NB4 (cell line): ENCODE measurements at regions not wholly inside any gene's neighbourhood (a gene's known extent, or its start where the extent isn't known, plus 50 kb on each side); places are given as distances from the start of the nearest gene placed in this dataset.

Experiments used
- POLR2A ChIP-seq: IDR thresholded peaks from 2 replicates; pipeline ENCODE4 v1.6.1; 2011; ENCODE audit warnings: mild to moderate bottlenecking; ENCODE audit not compliant: insufficient read length; ENCODE audit errors: extremely low read depth
- TF ChIP-seq, protein P1 (sequence below): IDR thresholded peaks from one replicate; pipeline ENCODE4 v1.5.1; 2012; ENCODE audit warnings: low read depth, low read length

DNA sequence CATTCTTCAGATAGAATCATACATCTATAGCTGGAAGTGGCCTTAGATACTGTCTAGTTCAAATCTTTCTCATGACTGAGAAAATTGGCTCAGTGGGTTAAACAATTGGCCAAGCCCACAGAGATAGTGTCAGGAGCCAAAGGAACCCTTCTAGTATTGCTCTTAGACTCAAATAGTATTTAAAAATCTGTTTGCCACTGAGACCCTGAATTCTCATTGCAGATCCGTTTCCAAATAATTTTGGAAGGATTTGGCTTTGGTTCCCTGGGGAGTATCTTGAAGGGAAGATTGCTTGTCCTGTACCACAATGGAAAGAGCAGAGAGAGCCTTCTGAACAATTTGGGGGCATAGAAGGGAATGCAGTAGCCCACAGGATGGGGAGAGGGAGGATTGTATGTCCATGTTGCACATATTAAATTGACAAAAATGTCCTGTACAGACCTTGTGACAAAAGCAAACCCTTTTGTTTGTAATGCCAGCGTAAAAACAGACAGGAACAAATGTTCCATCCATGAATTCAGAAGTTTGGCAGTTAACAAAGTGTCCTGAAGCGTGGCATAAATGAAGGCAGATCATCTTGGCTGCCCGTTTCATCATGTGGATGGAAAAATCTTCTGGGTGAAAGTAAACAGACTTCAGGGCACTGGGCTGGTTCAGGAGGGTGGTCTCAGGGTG, 156.4 kb upstream of the RASGRP1 start:
- TF ChIP-seq, protein P1, sequence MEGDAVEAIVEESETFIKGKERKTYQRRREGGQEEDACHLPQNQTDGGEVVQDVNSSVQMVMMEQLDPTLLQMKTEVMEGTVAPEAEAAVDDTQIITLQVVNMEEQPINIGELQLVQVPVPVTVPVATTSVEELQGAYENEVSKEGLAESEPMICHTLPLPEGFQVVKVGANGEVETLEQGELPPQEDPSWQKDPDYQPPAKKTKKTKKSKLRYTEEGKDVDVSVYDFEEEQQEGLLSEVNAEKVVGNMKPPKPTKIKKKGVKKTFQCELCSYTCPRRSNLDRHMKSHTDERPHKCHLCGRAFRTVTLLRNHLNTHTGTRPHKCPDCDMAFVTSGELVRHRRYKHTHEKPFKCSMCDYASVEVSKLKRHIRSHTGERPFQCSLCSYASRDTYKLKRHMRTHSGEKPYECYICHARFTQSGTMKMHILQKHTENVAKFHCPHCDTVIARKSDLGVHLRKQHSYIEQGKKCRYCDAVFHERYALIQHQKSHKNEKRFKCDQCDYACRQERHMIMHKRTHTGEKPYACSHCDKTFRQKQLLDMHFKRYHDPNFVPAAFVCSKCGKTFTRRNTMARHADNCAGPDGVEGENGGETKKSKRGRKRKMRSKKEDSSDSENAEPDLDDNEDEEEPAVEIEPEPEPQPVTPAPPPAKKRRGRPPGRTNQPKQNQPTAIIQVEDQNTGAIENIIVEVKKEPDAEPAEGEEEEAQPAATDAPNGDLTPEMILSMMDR, result no peak
- TF ChIP-seq POLR2A, result no peak
